ENCODE measurements at regions not wholly inside any gene's neighbourhood (a gene's known extent, or its start where the extent isn't known, plus 50 kb on each side); places are given as distances from the start of the nearest gene placed in this dataset.

GRCh38 chr14:98227727-98228111, 1044.3 kb downstream of the BCL11B start:
- no peak for DNase-seq (ENCODE audit: low read depth)

GRCh38 chr14:98229656-98230366, 1042.2 kb downstream of the BCL11B start:
- no peak for DNase-seq (ENCODE audit: low read depth)

- no peak for DNase-seq (ENCODE audit: low read depth)
Observed at GRCh38 chr14:98230411-98230810, 1041.6 kb downstream of the BCL11B start.

GRCh38 chr14:98231210-98231609, 1040.8 kb downstream of the BCL11B start:
- DNase-seq (ENCODE audit: low read depth): no peak

GRCh38 chr14:98233656-98234055, 1038.3 kb downstream of the BCL11B start:
- no peak for DNase-seq (ENCODE audit: low read depth)

- DNase-seq (ENCODE audit: low read depth): no peak
Observed at GRCh38 chr14:98234208-98234607, 1037.8 kb downstream of the BCL11B start.

GRCh38 chr14:98236314-98236713, 1035.7 kb downstream of the BCL11B start:
- DNase-seq (ENCODE audit: low read depth): no peak

GRCh38 chr14:98237939-98238338, 1034.1 kb downstream of the BCL11B start:
- no peak for DNase-seq (ENCODE audit: low read depth)

GRCh38 chr14:98240376-98240775, 1031.6 kb downstream of the BCL11B start:
- no peak for DNase-seq (ENCODE audit: low read depth)

- DNase-seq (ENCODE audit: low read depth): no peak
Observed at GRCh38 chr14:98242903-98243302, 1029.1 kb downstream of the BCL11B start.

GRCh38 chr14:98243332-98243731, 1028.7 kb downstream of the BCL11B start:
- no peak for DNase-seq (ENCODE audit: low read depth)

GRCh38 chr14:98244162-98244948, 1027.6 kb downstream of the BCL11B start:
- no peak for DNase-seq (ENCODE audit: low read depth)

GRCh38 chr14:98244966-98245569, 1026.9 kb downstream of the BCL11B start:
- DNase-seq (ENCODE audit: low read depth): no peak

- DNase-seq (ENCODE audit: low read depth): no peak
Observed at GRCh38 chr14:98249057-98249456, 1022.9 kb downstream of the BCL11B start.

GRCh38 chr14:98249476-98249875, 1022.5 kb downstream of the BCL11B start:
- no peak for DNase-seq (ENCODE audit: low read depth)

- no peak for DNase-seq (ENCODE audit: low read depth)
Observed at GRCh38 chr14:98252820-98253219, 1019.2 kb downstream of the BCL11B start.

- DNase-seq (ENCODE audit: low read depth): no peak
Observed at GRCh38 chr14:98259881-98260280, 1012.1 kb downstream of the BCL11B start.

- no peak for DNase-seq (ENCODE audit: low read depth)
Observed at GRCh38 chr14:98262566-98262965, 1009.4 kb downstream of the BCL11B start.

- DNase-seq (ENCODE audit: low read depth): no peak
Observed at GRCh38 chr14:98269533-98269932, 1002.5 kb downstream of the BCL11B start.

GRCh38 chr14:98270201-98270600, 1001.8 kb downstream of the BCL11B start:
- no peak for DNase-seq (ENCODE audit: low read depth)

- no peak for DNase-seq (ENCODE audit: low read depth)
Observed at GRCh38 chr14:98274596-98274995, 997.4 kb downstream of the BCL11B start.

GRCh38 chr14:98278800-98279199, 993.2 kb downstream of the BCL11B start:
- no peak for DNase-seq (ENCODE audit: low read depth)

GRCh38 chr14:98280436-98280835, 991.6 kb downstream of the BCL11B start:
- no peak for DNase-seq (ENCODE audit: low read depth)
